Activated T-cell treated with anti-CD3 and anti-CD28 coated beads, Interleukin-2, amount 50 U/mL, for 72 hours (primary cell): ENCODE measurements at regions not wholly inside any gene's neighbourhood (a gene's known extent, or its start where the extent isn't known, plus 50 kb on each side); places are given as distances from the start of the nearest gene placed in this dataset.
"Not testable (repeated sequence)": the region's sequence is repeated elsewhere in the genome, so short reads cannot be mapped to it uniquely, and the experiment has no call there.

Source experiments
- ATAC-seq, 2 donors: fragments of 150-1000 bp; cut with Tn5 transposase; replicated peaks in 1 of 2; 2 replicates each; pipeline ENCODE4 v1.10.0; 2021; ENCODE audit warnings: moderate library complexity in 2 of 2, mild to moderate bottlenecking in 1 of 2
- DNase-seq, 2 donors: peaks; one replicate each; pipeline ENCODE4 v3.0.0; 2021 to 2022; ENCODE audit warnings: mixed read lengths in 1 of 2
- H3K27ac Mint-ChIP-seq: one replicate; pipeline ENCODE4 v1.8.0; 2022; ENCODE audit warnings: mild to moderate bottlenecking, moderate library complexity, mixed read lengths
- H3K27me3 Mint-ChIP-seq: one replicate; pipeline ENCODE4 v1.8.0; 2022; ENCODE audit warnings: low read depth, mixed read lengths
- H3K36me3 Mint-ChIP-seq, 2 donors: one replicate each; pipeline ENCODE4 v1.8.0; 2022; ENCODE audit warnings: mixed read lengths in 2 of 2, mild to moderate bottlenecking in 1 of 2; ENCODE audit not compliant: insufficient read depth in 2 of 2
- H3K4me1 Mint-ChIP-seq: one replicate; pipeline ENCODE4 v1.8.0; 2022; ENCODE audit warnings: low read depth, mixed read lengths
- H3K4me3 Mint-ChIP-seq, 2 donors: one replicate each; pipeline ENCODE4 v1.8.0; 2022; ENCODE audit warnings: mild to moderate bottlenecking in 2 of 2, mixed read lengths in 2 of 2, moderate library complexity in 2 of 2
- H3K9me3 Mint-ChIP-seq, 2 donors: one replicate each; pipeline ENCODE4 v1.8.0; 2022; ENCODE audit warnings: mixed read lengths in 2 of 2

DNA sequence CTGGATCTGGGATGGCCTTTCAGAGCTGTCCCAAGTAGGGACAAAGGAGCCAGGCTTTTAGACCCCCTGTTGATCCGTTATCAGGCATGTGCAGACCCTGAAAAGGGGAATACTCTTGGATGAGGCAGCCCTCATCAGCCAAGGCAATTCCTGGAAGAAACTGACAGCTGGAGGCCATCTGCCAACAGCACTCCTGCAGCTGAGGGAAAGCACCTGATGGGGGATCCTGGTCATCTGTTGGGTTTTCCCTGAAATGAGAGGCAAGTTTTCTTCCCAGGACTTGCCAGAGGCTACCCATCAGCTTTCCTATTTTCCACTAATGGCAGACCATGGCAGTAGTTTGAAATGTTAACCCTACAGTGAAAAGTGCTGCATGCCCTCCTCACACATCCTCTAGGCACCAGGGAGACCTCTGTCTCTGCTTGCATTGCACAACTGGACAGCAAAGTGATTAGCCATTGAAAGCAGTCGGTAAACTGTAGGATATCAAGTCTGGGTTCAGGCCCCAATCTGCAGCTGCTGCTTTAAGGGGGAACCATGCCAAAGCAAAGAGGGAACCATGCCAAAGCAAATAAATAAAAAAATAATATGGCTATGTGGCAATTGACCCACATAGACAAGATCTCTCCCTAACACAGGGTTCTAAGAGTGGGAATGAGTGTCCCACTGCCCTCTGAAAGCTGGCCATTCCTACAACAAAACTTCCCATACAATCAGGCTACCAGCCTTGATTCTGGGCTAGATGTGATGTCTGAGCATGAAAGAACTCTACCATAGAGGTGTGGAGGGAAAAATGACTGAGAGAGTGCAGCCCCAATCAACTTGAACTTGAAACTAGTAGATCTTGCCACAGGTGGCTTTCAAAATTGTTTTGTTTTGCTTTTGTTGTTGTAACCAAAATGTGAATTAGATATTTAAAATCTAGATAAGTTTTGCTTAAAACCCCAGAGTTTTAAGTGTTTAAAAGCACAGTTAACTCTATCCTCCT is 232.0 kb upstream of the STT3B start:
- H3K9me3 Mint-ChIP-seq: peaks cover 8 to 15% of the 10 kb centered on the region in 2 donors
- no peak for DNase-seq
- no peaks in the 10 kb centered on the region for H3K4me1 Mint-ChIP-seq
- no peaks in the 10 kb centered on the region for H3K27me3 Mint-ChIP-seq
- ATAC-seq: no peak
- no peak overlapping the region for H3K4me3 Mint-ChIP-seq
- peaks cover 5 to 7% of the 10 kb centered on the region in 2 donors for H3K36me3 Mint-ChIP-seq
- H3K27ac Mint-ChIP-seq: no peak overlapping the region

DNA sequence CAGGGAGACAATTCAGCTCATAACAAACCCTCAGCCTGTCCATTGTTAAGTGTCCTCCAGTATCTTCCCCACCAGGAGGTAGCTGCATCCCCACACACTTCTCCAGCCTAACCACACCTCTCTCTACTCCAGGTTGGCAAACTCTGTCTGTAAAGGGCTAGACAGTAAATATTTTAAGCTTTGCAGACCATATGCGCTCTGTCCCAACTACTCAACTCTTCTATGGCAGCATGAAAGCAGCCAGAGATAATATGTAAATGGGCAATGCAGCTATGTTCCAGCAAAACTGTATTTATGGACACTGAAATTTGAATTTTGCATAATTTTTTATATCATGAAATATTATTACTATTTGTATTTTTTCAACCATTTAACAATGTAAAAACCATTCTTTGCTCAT is 230.4 kb upstream of the STT3B start:
- DNase-seq (no peak), ATAC-seq (no peak)
- Mint-ChIP-seq H3K4me3 (no peak overlapping the region), H3K4me1 (no peaks in the 10 kb centered on the region), H3K36me3 (peaks cover 5 to 6% of the 10 kb centered on the region in 2 donors), H3K27me3 (no peaks in the 10 kb centered on the region), H3K9me3 (peaks cover 8 to 15% of the 10 kb centered on the region in 2 donors), H3K27ac (no peak overlapping the region)

DNA sequence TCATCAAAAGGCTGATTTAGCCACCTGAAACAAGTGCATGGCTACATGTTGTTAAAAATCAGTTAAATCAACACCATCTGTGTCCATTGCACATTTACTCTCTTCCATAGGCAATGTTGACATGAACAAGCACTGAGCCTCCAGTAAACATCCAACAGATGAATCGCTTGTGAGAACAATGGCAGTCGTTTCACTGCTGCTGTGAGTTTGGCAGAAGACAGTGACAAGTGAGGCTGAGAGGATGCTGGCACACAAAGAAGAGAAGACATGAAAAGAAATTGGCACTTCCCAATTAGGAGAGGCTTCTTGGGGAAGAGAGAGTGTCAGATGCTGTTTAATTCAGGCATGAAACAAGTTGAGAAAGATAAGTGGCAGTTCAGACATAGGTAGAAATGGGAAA is 227.4 kb upstream of the STT3B start:
- DNase-seq (no peak), ATAC-seq (no peak)
- H3K27me3 Mint-ChIP-seq: no peaks in the 10 kb centered on the region
- H3K4me3 Mint-ChIP-seq: no peak overlapping the region
- H3K9me3 Mint-ChIP-seq: peaks cover 2 to 7% of the 10 kb centered on the region in 2 donors
- H3K27ac Mint-ChIP-seq: peak overlapping the region; percentile 4
- H3K4me1 Mint-ChIP-seq: no peaks in the 10 kb centered on the region
- no peaks in the 10 kb centered on the region for H3K36me3 Mint-ChIP-seq

DNA sequence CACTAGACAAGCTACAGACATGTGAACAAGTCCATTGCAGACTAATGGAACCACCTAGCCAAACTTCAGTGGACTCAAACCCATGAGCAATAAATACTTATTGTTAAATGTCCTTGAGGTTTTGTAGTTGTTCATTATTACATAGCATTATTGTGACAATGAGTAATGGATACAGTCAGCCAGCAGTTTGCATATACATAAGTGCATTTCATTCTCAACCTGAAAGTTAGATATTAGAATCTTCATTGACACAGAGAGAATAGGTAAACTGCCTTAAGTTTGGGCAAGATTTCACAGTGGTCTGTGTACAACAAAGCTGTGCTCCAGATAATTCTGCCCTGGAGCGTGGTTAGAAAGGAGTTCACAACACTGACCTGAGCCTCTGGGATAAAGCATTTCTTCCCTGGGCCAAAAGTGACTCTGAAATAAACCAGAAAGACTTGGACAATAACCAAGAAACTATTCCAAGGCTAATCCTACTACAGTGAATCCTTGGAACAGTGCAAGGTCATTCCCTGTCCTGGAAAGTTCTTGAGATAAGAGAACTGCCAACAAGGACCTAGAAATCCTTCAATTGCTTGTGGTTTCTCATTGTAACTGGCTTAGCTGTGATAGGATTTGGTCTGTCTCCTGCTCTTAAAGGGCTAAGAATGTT is 225.5 kb upstream of the STT3B start:
- H3K4me3 Mint-ChIP-seq: no peak overlapping the region
- H3K27ac Mint-ChIP-seq: no peak overlapping the region
- H3K36me3 Mint-ChIP-seq: no peaks in the 10 kb centered on the region
- peaks cover 2 to 5% of the 10 kb centered on the region in 2 donors for H3K9me3 Mint-ChIP-seq
- peak in 1 of 2 donors; percentile 63 for ATAC-seq
- no peaks in the 10 kb centered on the region for H3K4me1 Mint-ChIP-seq
- no peak for DNase-seq
- H3K27me3 Mint-ChIP-seq: no peaks in the 10 kb centered on the region

DNA sequence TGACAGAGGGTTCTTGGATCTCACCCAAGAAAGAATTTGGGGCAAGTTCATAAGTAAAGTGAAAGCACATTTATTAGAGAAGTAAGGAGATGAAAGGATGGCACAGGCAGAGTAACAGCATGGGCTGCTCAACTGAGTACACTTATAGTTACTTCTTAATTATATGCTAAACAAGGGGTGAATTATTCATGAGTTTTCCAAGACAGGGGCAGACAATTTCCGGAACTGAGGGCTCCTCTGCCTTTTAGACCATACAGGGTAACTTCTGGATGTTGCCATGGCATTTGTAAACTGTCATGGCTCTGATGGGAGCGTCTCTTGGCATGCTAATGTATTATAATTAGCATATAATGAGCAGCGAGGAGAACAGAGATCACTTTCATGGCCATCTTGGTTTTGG is 221.2 kb upstream of the STT3B start:
- DNase-seq (no peak), ATAC-seq (no peak)
- Mint-ChIP-seq H3K4me3 (no peak overlapping the region), H3K27me3 (no peaks in the 10 kb centered on the region), H3K9me3 (peaks cover 8 to 13% of the 10 kb centered on the region in 2 donors), H3K36me3 (peaks cover 4 to 9% of the 10 kb centered on the region in 2 donors), H3K4me1 (no peaks in the 10 kb centered on the region), H3K27ac (no peak overlapping the region)

DNA sequence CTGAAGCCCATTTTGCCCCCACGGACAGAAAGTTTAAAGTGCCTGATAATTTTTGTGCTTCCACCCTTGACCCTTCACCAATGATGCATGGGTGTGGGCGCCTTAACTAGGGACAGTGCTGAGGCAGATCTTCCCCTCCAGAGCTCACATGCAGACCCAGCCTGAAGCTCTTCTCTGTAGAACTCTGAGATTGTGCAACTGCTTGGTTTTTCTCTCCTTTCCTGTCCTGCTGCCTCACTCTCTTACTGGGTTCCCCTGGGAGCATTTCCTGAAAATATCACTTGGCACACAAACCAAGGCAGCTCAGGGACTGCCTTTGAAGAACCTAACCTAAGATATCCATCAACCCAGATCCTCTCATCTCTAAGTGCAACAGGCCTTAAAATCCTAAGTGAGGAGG is 220.3 kb upstream of the STT3B start:
- ATAC-seq (no peak), DNase-seq (no peak)
- peaks cover 9 to 13% of the 10 kb centered on the region in 2 donors for H3K9me3 Mint-ChIP-seq
- H3K27ac Mint-ChIP-seq: no peak overlapping the region
- no peak overlapping the region for H3K4me3 Mint-ChIP-seq
- no peaks in the 10 kb centered on the region for H3K4me1 Mint-ChIP-seq
- H3K36me3 Mint-ChIP-seq: peaks cover 6 to 9% of the 10 kb centered on the region in 2 donors
- H3K27me3 Mint-ChIP-seq: no peaks in the 10 kb centered on the region

DNA sequence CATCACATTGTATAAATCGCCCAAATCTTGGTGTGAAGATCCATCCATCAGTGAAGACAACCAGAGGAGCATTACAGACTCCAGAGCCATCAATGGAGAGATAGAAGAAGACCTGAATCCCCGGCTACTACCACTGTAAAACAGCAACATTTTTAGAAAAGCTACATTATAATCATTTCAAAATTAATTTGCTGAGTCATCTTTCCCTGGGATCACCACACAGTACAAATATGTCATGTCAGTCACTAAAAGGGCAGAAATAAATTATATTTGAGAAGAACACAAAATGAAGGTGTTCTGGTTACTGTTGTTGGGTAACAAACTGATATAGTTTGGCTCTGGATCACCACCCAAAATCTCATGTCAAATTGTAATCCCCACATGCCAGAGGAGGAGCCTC is 218.5 kb upstream of the STT3B start:
- peaks cover 6 to 9% of the 10 kb centered on the region in 2 donors for H3K36me3 Mint-ChIP-seq
- DNase-seq (no peak), ATAC-seq (no peak)
- H3K27ac Mint-ChIP-seq: no peak overlapping the region
- no peaks in the 10 kb centered on the region for H3K27me3 Mint-ChIP-seq
- no peaks in the 10 kb centered on the region for H3K4me1 Mint-ChIP-seq
- no peak overlapping the region for H3K4me3 Mint-ChIP-seq
- H3K9me3 Mint-ChIP-seq: peaks cover 9 to 13% of the 10 kb centered on the region in 2 donors

DNA sequence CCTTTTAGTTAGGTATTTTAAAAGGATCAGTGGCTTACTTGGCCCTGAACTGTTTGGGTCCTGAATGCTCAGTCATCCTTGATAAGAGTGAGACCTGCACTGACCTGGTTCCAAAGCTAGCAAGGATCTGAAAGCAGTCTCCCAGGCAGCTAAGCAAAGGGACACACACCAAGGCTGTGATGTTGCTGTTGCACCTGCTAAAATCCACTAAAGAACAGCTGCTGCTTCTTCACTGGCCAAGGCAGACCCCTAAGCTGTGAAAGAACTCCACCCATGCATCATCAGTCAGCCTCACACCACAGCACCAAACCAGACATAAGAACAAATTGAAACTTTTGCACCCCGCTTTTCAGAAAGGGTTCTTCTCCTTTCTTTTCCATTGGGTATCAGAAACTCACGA is 213.4 kb upstream of the STT3B start:
- Mint-ChIP-seq H3K27ac (no peak overlapping the region), H3K36me3 (peaks cover 6 to 9% of the 10 kb centered on the region in 2 donors), H3K9me3 (peaks cover 10 to 13% of the 10 kb centered on the region in 2 donors), H3K27me3 (no peaks in the 10 kb centered on the region), H3K4me3 (no peak overlapping the region), H3K4me1 (no peaks in the 10 kb centered on the region)
- no peak for DNase-seq
- ATAC-seq: no peak

DNA sequence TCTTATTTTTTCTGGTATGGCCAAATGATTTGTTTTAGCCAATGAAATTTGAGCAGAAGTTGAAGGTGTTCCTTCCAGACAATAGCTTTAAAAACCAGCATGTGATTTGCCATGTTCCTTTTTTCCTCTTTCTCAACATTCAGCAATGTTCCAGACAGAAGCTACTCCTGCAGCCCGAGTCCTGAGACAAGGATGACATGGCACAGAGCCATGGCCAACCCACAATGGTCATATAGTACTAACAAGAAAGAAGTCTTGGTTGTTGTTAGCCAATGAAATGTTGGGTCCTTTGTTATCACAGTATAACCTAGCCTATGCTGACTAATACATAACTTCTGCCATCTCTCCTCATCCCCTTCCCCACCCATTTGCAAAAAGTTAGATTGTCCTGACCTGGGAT is 211.1 kb upstream of the STT3B start:
- H3K9me3 Mint-ChIP-seq: peaks cover 4 to 5% of the 10 kb centered on the region in 2 donors
- no peak overlapping the region for H3K27ac Mint-ChIP-seq
- H3K4me1 Mint-ChIP-seq: no peaks in the 10 kb centered on the region
- H3K4me3 Mint-ChIP-seq: no peak overlapping the region
- H3K36me3 Mint-ChIP-seq: peaks cover 0 to 2% of the 10 kb centered on the region in 2 donors
- DNase-seq (no peak), ATAC-seq (no peak)
- H3K27me3 Mint-ChIP-seq: no peaks in the 10 kb centered on the region

DNA sequence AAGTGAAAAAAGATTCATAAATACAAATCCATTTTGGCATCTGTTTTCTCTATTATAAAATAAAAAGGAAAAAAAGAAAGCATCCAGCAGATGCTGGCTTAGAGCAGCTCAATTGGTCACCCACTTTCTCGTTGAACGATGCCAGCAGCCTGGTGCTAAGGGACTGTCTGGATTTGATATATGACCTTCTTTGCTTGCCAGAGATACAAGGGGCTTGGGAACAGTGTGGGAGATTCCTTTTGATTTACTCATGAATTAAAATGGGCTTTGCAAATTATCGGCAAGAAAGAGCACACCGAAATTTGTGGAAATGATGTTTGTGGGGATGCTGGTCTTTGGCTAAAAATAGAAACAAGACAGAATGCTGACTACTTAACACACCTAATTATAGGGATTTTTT is 210.3 kb upstream of the STT3B start:
- no peaks in the 10 kb centered on the region for H3K36me3 Mint-ChIP-seq
- H3K27ac Mint-ChIP-seq: no peak overlapping the region
- H3K27me3 Mint-ChIP-seq: no peaks in the 10 kb centered on the region
- no peak overlapping the region for H3K4me3 Mint-ChIP-seq
- H3K4me1 Mint-ChIP-seq: no peaks in the 10 kb centered on the region
- H3K9me3 Mint-ChIP-seq: peaks cover 4% of the 10 kb centered on the region in 2 donors
- ATAC-seq (no peak), DNase-seq (no peak)

DNA sequence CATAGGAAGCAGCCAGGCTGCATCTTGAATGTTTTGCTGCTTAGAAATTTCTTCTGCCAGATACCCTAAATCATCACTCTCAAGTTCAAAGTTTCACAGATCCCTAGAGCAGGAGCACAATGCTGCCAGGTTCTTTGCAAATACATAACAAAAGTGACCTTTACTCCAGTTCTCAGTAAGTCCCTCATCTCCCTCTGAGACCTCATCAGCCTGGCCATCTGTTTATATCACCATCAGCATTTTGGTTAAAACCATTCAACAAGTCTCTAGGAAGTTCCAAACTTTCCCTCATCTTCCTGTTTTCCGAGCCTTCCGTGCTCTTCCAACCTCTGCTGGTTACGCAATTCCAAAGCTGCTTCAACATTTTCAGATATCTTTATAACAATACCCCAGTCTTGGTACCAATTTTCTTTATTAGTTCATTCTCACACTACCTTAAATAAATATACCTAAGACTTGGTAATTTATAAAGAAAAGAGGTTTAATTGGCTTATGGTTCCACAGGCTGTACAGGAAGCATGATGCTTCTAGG is 204.8 kb upstream of the STT3B start:
- not testable (repeated sequence) for H3K4me1 Mint-ChIP-seq, ATAC-seq, H3K27me3 Mint-ChIP-seq, DNase-seq, H3K4me3 Mint-ChIP-seq, H3K36me3 Mint-ChIP-seq, H3K27ac Mint-ChIP-seq, H3K9me3 Mint-ChIP-seq

DNA sequence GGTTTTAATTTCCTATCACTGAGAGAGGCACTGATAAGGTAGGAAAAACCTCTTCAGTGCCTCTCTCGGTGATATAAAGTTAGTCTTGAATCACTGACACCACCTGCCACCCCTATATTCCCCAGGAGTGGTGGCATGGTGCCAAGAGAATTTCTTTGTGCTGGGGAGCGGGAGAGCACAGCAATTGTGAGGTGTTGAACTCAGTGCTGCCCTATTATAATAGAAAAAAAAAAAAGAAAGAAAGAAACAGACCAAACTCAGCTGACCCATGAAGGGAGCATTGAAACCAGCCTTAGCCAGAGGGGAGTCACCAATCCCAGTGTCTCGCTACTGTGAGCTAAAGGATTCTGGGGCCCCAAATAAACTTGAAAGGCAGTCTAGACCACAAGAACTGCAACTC is 201.4 kb upstream of the STT3B start:
- Mint-ChIP-seq H3K27ac (no peak overlapping the region), H3K4me1 (no peaks in the 10 kb centered on the region), H3K9me3 (peaks cover 6 to 13% of the 10 kb centered on the region in 2 donors), H3K4me3 (no peak overlapping the region), H3K27me3 (no peaks in the 10 kb centered on the region), H3K36me3 (peaks cover 2 to 12% of the 10 kb centered on the region in 2 donors)
- DNase-seq: no peak
- ATAC-seq: no peak

DNA sequence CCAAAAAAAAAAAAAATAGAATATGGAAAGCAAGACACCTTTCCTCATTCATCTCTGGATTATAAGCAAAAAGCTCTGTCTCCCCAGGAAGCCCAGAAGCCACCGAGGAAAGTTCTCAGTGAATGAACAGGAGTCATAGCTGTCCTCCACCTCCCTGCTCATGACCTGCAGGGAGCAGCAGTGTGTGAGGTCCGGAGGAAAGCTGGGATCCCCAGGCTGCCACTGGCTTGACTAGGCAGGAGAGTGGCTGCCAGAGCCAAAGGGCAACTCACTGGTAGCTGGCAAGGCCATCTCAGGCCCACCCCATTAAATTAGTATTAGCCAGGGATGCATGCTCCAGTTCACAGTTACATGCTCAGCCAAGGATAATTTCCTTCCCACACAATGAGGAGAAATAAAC is 191.6 kb upstream of the STT3B start:
- no peak overlapping the region for H3K4me3 Mint-ChIP-seq
- H3K36me3 Mint-ChIP-seq: peaks cover 3% of the 10 kb centered on the region in 2 donors
- no peak overlapping the region for H3K27ac Mint-ChIP-seq
- peaks cover 7 to 13% of the 10 kb centered on the region in 2 donors for H3K9me3 Mint-ChIP-seq
- no peaks in the 10 kb centered on the region for H3K4me1 Mint-ChIP-seq
- DNase-seq (no peak), ATAC-seq (no peak)
- H3K27me3 Mint-ChIP-seq: no peaks in the 10 kb centered on the region
